ENCODE measurements at regions not wholly inside any gene's neighbourhood (a gene's known extent, or its start where the extent isn't known, plus 50 kb on each side); places are given as distances from the start of the nearest gene placed in this dataset.

DNA sequence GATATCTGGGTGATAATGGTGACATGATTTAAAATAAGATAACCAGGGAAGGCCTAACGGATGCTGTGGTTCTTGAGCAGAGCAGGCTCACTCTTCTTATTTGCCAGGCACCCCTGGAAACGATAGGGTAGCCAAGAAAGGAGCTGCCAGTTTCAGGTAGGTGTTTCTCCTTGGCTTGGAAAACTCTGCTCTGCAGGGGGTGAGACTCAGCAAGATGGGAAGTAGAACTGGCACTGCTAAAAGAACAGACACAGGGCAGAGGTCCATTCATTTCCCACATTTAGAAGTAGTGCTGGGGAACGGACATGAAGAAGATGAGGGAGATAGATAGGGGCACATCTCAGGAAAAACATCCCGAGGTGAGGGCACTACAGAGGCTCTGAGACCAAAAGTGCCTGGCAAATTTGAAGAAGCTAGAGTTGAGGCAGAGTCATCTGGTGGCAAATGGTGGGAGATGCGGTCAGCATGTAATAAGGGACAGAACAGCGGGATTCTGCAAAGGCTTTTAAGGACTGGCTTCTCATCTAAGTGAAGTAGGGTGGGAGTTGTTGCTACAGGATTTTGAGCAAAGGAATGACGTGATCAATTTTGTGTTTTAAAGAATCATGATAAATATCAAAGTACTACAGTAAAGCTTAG lies 323.4 kb upstream of the PLSCR5 start:
- Mint-ChIP-seq H3K27me3 (ENCODE audit: low read depth) (no peaks in the 10 kb centered on the region), H3K9me3 (no peaks in the 10 kb centered on the region), H3K27ac (no peak overlapping the region), H3K4me1 (no peaks in the 10 kb centered on the region), H3K4me3 (no peak overlapping the region), H3K36me3 (ENCODE audit: low read depth) (no peaks in the 10 kb centered on the region)
- no peak for TF ChIP-seq CTCF (IDR thresholded peaks at IDR 0.05; ENCODE audit: unreplicated experiment in 3 of 3)

- TF ChIP-seq CTCF (IDR thresholded peaks at IDR 0.05; ENCODE audit: unreplicated experiment in 3 of 3) = no peak
- Mint-ChIP-seq H3K4me1 (no peaks in the 10 kb centered on the region), H3K9me3 (peaks cover 2% of the 10 kb centered on the region), H3K27me3 (ENCODE audit: low read depth) (no peaks in the 10 kb centered on the region), H3K36me3 (ENCODE audit: low read depth) (no peaks in the 10 kb centered on the region), H3K27ac (no peak overlapping the region), H3K4me3 (no peak overlapping the region)
Measured at GRCh38 chr3:146921693-146922092, 316.5 kb upstream of the PLSCR5 start.

DNA sequence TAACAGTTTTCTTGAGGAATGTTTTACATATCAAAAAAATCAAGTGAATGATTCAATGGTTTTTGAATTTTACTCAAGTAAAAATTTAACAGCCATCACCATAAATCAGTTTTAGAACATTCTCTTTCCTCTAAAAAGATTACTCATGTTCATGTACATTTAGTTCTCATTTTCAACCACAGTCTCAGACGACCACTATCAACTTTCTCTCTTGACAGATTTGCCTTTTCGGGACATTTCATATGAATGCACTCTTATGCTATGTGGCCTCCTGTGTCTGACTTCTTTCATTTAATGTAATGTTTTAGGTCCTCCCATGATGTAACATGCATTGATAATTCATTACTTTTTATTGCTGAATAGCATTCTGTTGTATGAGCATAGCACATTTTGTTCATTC lies 309.3 kb upstream of the PLSCR5 start:
- Mint-ChIP-seq H3K4me1 (no peaks in the 10 kb centered on the region), H3K27me3 (ENCODE audit: low read depth) (no peaks in the 10 kb centered on the region), H3K36me3 (ENCODE audit: low read depth) (no peaks in the 10 kb centered on the region), H3K4me3 (no peak overlapping the region), H3K9me3 (peaks cover 3% of the 10 kb centered on the region), H3K27ac (no peak overlapping the region)
- TF ChIP-seq CTCF (IDR thresholded peaks at IDR 0.05; ENCODE audit: unreplicated experiment in 3 of 3) = no peak

GRCh38 chr3:146912241-146913015 lies 307.3 kb upstream of the PLSCR5 start:
- no peaks in the 10 kb centered on the region for H3K27me3 Mint-ChIP-seq (ENCODE audit: low read depth)
- H3K36me3 Mint-ChIP-seq (ENCODE audit: low read depth) = no peaks in the 10 kb centered on the region
- H3K27ac Mint-ChIP-seq = peak overlapping the region in 1 of 3 experiments; percentile 54
- TF ChIP-seq CTCF (IDR thresholded peaks at IDR 0.05; ENCODE audit: unreplicated experiment in 3 of 3) = no peak
- H3K4me3 Mint-ChIP-seq = no peak overlapping the region
- no peaks in the 10 kb centered on the region for H3K4me1 Mint-ChIP-seq
- peaks cover 3% of the 10 kb centered on the region for H3K9me3 Mint-ChIP-seq

DNA sequence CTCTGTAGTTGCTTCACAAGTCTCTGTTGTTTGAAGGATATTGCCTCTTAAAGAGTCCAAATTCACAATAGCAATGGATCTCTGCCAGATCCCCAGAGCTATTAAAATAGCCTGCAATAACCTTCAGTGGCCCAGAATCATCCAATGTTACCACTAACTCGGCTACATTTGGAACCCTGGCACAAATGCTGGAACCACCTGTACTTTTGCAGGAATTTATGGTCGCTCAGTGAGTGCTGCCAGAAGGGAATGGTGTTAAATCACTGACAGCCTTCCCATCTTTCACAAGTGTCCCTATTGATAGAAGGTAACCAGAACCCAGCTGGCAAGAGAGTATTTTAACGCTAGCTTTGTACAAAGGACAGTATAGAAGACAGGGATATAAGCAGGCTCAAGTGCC lies 298.8 kb upstream of the PLSCR5 start:
- no peak for TF ChIP-seq CTCF (IDR thresholded peaks at IDR 0.05; ENCODE audit: unreplicated experiment in 3 of 3)
- Mint-ChIP-seq H3K4me3 (no peak overlapping the region), H3K27ac (no peak overlapping the region), H3K36me3 (ENCODE audit: low read depth) (no peaks in the 10 kb centered on the region), H3K4me1 (peaks cover 19% of the 10 kb centered on the region), H3K9me3 (no peaks in the 10 kb centered on the region), H3K27me3 (ENCODE audit: low read depth) (no peaks in the 10 kb centered on the region)

- no peaks in the 10 kb centered on the region for H3K36me3 Mint-ChIP-seq (ENCODE audit: low read depth)
Measured at GRCh38 chr3:146899171-146899570, 294.0 kb upstream of the PLSCR5 start.

More at GRCh38 chr3:146899171-146899570, 294.0 kb upstream of the PLSCR5 start:
- no peaks in the 10 kb centered on the region for H3K9me3 Mint-ChIP-seq
- peaks cover 19% of the 10 kb centered on the region for H3K4me1 Mint-ChIP-seq
- H3K27ac Mint-ChIP-seq = no peak overlapping the region
- TF ChIP-seq CTCF (IDR thresholded peaks at IDR 0.05; ENCODE audit: unreplicated experiment in 3 of 3) = no peak
- H3K27me3 Mint-ChIP-seq (ENCODE audit: low read depth) = no peaks in the 10 kb centered on the region
- H3K4me3 Mint-ChIP-seq = no peak overlapping the region
